ENCODE measurements at regions not wholly inside any gene's neighbourhood (a gene's known extent, or its start where the extent isn't known, plus 50 kb on each side); places are given as distances from the start of the nearest gene placed in this dataset.
"Not testable (repeated sequence)": the region's sequence is repeated elsewhere in the genome, so short reads cannot be mapped to it uniquely, and the experiment has no call there.

GRCh38 chr12:63508543-63508942, 159.8 kb downstream of the DPY19L2 start:
- DNase-seq (ENCODE audit: low read depth) = no peak
- H3K4me3 ChIP-seq (ENCODE audit: low read length) = no peak overlapping the region
- H3K9me3 ChIP-seq (ENCODE audit: control insufficient read depth, low read length) = peaks cover 16% of the 10 kb centered on the region
- H3K4me1 ChIP-seq (ENCODE audit: control insufficient read depth, insufficient read depth, low read length) = no peaks in the 10 kb centered on the region
- no peaks in the 10 kb centered on the region for H3K27me3 ChIP-seq (replicated peaks; ENCODE audit: control insufficient read depth, insufficient read depth, low read length)
- H3K9ac ChIP-seq (ENCODE audit: low read length) = no peak overlapping the region
- no peaks in the 10 kb centered on the region for H3K36me3 ChIP-seq (ENCODE audit: control insufficient read depth, insufficient read depth, low read length, severe bottlenecking)

GRCh38 chr12:63499567-63499966, 168.7 kb downstream of the DPY19L2 start:
- Histone ChIP-seq H3K27me3 (replicated peaks; ENCODE audit: control insufficient read depth, insufficient read depth, low read length) (no peaks in the 10 kb centered on the region), H3K9me3 (ENCODE audit: control insufficient read depth, low read length) (peaks cover 3% of the 10 kb centered on the region), H3K9ac (ENCODE audit: low read length) (no peak overlapping the region), H3K4me1 (ENCODE audit: control insufficient read depth, insufficient read depth, low read length) (no peaks in the 10 kb centered on the region), H3K4me3 (ENCODE audit: low read length) (no peak overlapping the region), H3K36me3 (ENCODE audit: control insufficient read depth, insufficient read depth, low read length, severe bottlenecking) (no peaks in the 10 kb centered on the region)
- no peak for DNase-seq (ENCODE audit: low read depth)

- Histone ChIP-seq H3K9ac (ENCODE audit: low read length) (no peak overlapping the region), H3K9me3 (ENCODE audit: control insufficient read depth, low read length) (peaks cover 3% of the 10 kb centered on the region), H3K4me1 (ENCODE audit: control insufficient read depth, insufficient read depth, low read length) (no peaks in the 10 kb centered on the region), H3K27me3 (replicated peaks; ENCODE audit: control insufficient read depth, insufficient read depth, low read length) (no peaks in the 10 kb centered on the region), H3K36me3 (ENCODE audit: control insufficient read depth, insufficient read depth, low read length, severe bottlenecking) (no peaks in the 10 kb centered on the region), H3K4me3 (ENCODE audit: low read length) (no peak overlapping the region)
- no peak for DNase-seq (ENCODE audit: low read depth)
Observed at GRCh38 chr12:63498239-63498638, 170.1 kb downstream of the DPY19L2 start.

GRCh38 chr12:63496654-63497053, 171.6 kb downstream of the DPY19L2 start:
- Histone ChIP-seq H3K4me1 (ENCODE audit: control insufficient read depth, insufficient read depth, low read length) (no peaks in the 10 kb centered on the region), H3K9me3 (ENCODE audit: control insufficient read depth, low read length) (peaks cover 3% of the 10 kb centered on the region), H3K9ac (ENCODE audit: low read length) (no peak overlapping the region), H3K4me3 (ENCODE audit: low read length) (no peak overlapping the region), H3K36me3 (ENCODE audit: control insufficient read depth, insufficient read depth, low read length, severe bottlenecking) (no peaks in the 10 kb centered on the region), H3K27me3 (replicated peaks; ENCODE audit: control insufficient read depth, insufficient read depth, low read length) (no peaks in the 10 kb centered on the region)
- no peak for DNase-seq (ENCODE audit: low read depth)

- no peaks in the 10 kb centered on the region for H3K36me3 ChIP-seq (ENCODE audit: control insufficient read depth, insufficient read depth, low read length, severe bottlenecking)
- H3K9ac ChIP-seq (ENCODE audit: low read length) = no peak overlapping the region
- no peaks in the 10 kb centered on the region for H3K27me3 ChIP-seq (replicated peaks; ENCODE audit: control insufficient read depth, insufficient read depth, low read length)
- H3K4me1 ChIP-seq (ENCODE audit: control insufficient read depth, insufficient read depth, low read length) = no peaks in the 10 kb centered on the region
- DNase-seq (ENCODE audit: low read depth) = no peak
- peaks cover 3% of the 10 kb centered on the region for H3K9me3 ChIP-seq (ENCODE audit: control insufficient read depth, low read length)
- no peak overlapping the region for H3K4me3 ChIP-seq (ENCODE audit: low read length)
Observed at GRCh38 chr12:63495974-63496373, 172.3 kb downstream of the DPY19L2 start.

GRCh38 chr12:63493357-63493756, 174.9 kb downstream of the DPY19L2 start:
- H3K4me1 ChIP-seq (ENCODE audit: control insufficient read depth, insufficient read depth, low read length); H3K4me3 ChIP-seq (ENCODE audit: low read length); DNase-seq (ENCODE audit: low read depth); H3K9me3 ChIP-seq (ENCODE audit: control insufficient read depth, low read length); H3K9ac ChIP-seq (ENCODE audit: low read length); H3K36me3 ChIP-seq (ENCODE audit: control insufficient read depth, insufficient read depth, low read length, severe bottlenecking); H3K27me3 ChIP-seq (replicated peaks; ENCODE audit: control insufficient read depth, insufficient read depth, low read length): not testable (repeated sequence)

GRCh38 chr12:63480186-63480585, 188.1 kb downstream of the DPY19L2 start:
- no peaks in the 10 kb centered on the region for H3K9me3 ChIP-seq (ENCODE audit: control insufficient read depth, low read length)
- peak overlapping the region; percentile 18 for H3K9ac ChIP-seq (ENCODE audit: low read length)
- H3K4me3 ChIP-seq (ENCODE audit: low read length) = peak overlapping the region; percentile 52
- no peaks in the 10 kb centered on the region for H3K36me3 ChIP-seq (ENCODE audit: control insufficient read depth, insufficient read depth, low read length, severe bottlenecking)
- H3K27me3 ChIP-seq (replicated peaks; ENCODE audit: control insufficient read depth, insufficient read depth, low read length) = no peaks in the 10 kb centered on the region
- peaks cover 16% of the 10 kb centered on the region for H3K4me1 ChIP-seq (ENCODE audit: control insufficient read depth, insufficient read depth, low read length)
- peak; percentile 51 for DNase-seq (ENCODE audit: low read depth)

GRCh38 chr12:63470161-63470560, 198.1 kb downstream of the DPY19L2 start:
- H3K27me3 ChIP-seq (replicated peaks; ENCODE audit: control insufficient read depth, insufficient read depth, low read length) = no peaks in the 10 kb centered on the region
- no peaks in the 10 kb centered on the region for H3K36me3 ChIP-seq (ENCODE audit: control insufficient read depth, insufficient read depth, low read length, severe bottlenecking)
- H3K4me1 ChIP-seq (ENCODE audit: control insufficient read depth, insufficient read depth, low read length) = no peaks in the 10 kb centered on the region
- H3K9ac ChIP-seq (ENCODE audit: low read length) = no peak overlapping the region
- H3K4me3 ChIP-seq (ENCODE audit: low read length) = no peak overlapping the region
- DNase-seq (ENCODE audit: low read depth) = no peak
- no peaks in the 10 kb centered on the region for H3K9me3 ChIP-seq (ENCODE audit: control insufficient read depth, low read length)

- no peak overlapping the region for H3K9ac ChIP-seq (ENCODE audit: low read length)
- no peaks in the 10 kb centered on the region for H3K36me3 ChIP-seq (ENCODE audit: control insufficient read depth, insufficient read depth, low read length, severe bottlenecking)
- no peaks in the 10 kb centered on the region for H3K9me3 ChIP-seq (ENCODE audit: control insufficient read depth, low read length)
- no peak for DNase-seq (ENCODE audit: low read depth)
- H3K4me1 ChIP-seq (ENCODE audit: control insufficient read depth, insufficient read depth, low read length) = no peaks in the 10 kb centered on the region
- no peaks in the 10 kb centered on the region for H3K27me3 ChIP-seq (replicated peaks; ENCODE audit: control insufficient read depth, insufficient read depth, low read length)
- H3K4me3 ChIP-seq (ENCODE audit: low read length) = no peak overlapping the region
Observed at GRCh38 chr12:63467951-63468350, 200.3 kb downstream of the DPY19L2 start.

GRCh38 chr12:63457857-63458256, 210.4 kb downstream of the DPY19L2 start:
- no peaks in the 10 kb centered on the region for H3K9me3 ChIP-seq (ENCODE audit: control insufficient read depth, low read length)
- H3K36me3 ChIP-seq (ENCODE audit: control insufficient read depth, insufficient read depth, low read length, severe bottlenecking) = no peaks in the 10 kb centered on the region
- H3K4me1 ChIP-seq (ENCODE audit: control insufficient read depth, insufficient read depth, low read length) = no peaks in the 10 kb centered on the region
- no peak overlapping the region for H3K9ac ChIP-seq (ENCODE audit: low read length)
- H3K4me3 ChIP-seq (ENCODE audit: low read length) = no peak overlapping the region
- DNase-seq (ENCODE audit: low read depth) = no peak
- no peaks in the 10 kb centered on the region for H3K27me3 ChIP-seq (replicated peaks; ENCODE audit: control insufficient read depth, insufficient read depth, low read length)

GRCh38 chr12:63457428-63457827, 210.9 kb downstream of the DPY19L2 start:
- Histone ChIP-seq H3K9me3 (ENCODE audit: control insufficient read depth, low read length) (no peaks in the 10 kb centered on the region), H3K36me3 (ENCODE audit: control insufficient read depth, insufficient read depth, low read length, severe bottlenecking) (no peaks in the 10 kb centered on the region), H3K27me3 (replicated peaks; ENCODE audit: control insufficient read depth, insufficient read depth, low read length) (no peaks in the 10 kb centered on the region), H3K9ac (ENCODE audit: low read length) (no peak overlapping the region), H3K4me1 (ENCODE audit: control insufficient read depth, insufficient read depth, low read length) (no peaks in the 10 kb centered on the region), H3K4me3 (ENCODE audit: low read length) (no peak overlapping the region)
- DNase-seq (ENCODE audit: low read depth) = no peak

- no peak overlapping the region for H3K4me3 ChIP-seq (ENCODE audit: low read length)
- H3K36me3 ChIP-seq (ENCODE audit: control insufficient read depth, insufficient read depth, low read length, severe bottlenecking) = no peaks in the 10 kb centered on the region
- no peaks in the 10 kb centered on the region for H3K4me1 ChIP-seq (ENCODE audit: control insufficient read depth, insufficient read depth, low read length)
- no peak overlapping the region for H3K9ac ChIP-seq (ENCODE audit: low read length)
- no peaks in the 10 kb centered on the region for H3K27me3 ChIP-seq (replicated peaks; ENCODE audit: control insufficient read depth, insufficient read depth, low read length)
- DNase-seq (ENCODE audit: low read depth) = no peak
- H3K9me3 ChIP-seq (ENCODE audit: control insufficient read depth, low read length) = no peaks in the 10 kb centered on the region
Observed at GRCh38 chr12:63450816-63451215, 217.5 kb downstream of the DPY19L2 start.

All from adipocyte (in vitro differentiated cells).